SK-N-SH (cell line): ENCODE measurements at regions not wholly inside any gene's neighbourhood (a gene's known extent, or its start where the extent isn't known, plus 50 kb on each side); places are given as distances from the start of the nearest gene placed in this dataset.

ENCODE experiments used
- CTCF ChIA-PET: fragments of 300-600, 350-600 bp; formaldehyde crosslinking; extraction: SDS; loops from one replicate; lab custom pipeline; 2021; lab: Yijun Ruan, JAX
- POLR2A ChIA-PET: fragments of 350-600 bp; sonication (Branson Sonifier 250); formaldehyde crosslinking; extraction: SDS; loops from one replicate; lab custom pipeline; 2020; ENCODE audit warnings: antibody characterized with exemption, inconsistent platforms; lab: Yijun Ruan, JAX
- DNase-seq: peaks from one replicate; pipeline ENCODE4 v3.0.0; 2012
- H2AFZ ChIP-seq: fragments of 200-600 bp; sonication (generic); 2 replicates; pipeline ENCODE4 v1.8.1; 2016; ENCODE audit warnings: antibody characterized with exemption, mild to moderate bottlenecking, low read depth
- H3F3A ChIP-seq: fragments of 200-600 bp; sonication (generic); replicated peaks from 2 replicates; pipeline ENCODE3; 2016; ENCODE audit warnings: antibody characterized with exemption, mild to moderate bottlenecking; ENCODE audit not compliant: insufficient read depth
- H3K27ac ChIP-seq, 2 experiments: fragments of 200-500 bp in 1 of 2; fragments of 200-600 bp in 1 of 2; sonication (Bioruptor generic) in 1 of 2; sonication (generic), shearing (Covaris generic) in 1 of 2; 2 replicates each; pipeline versions ENCODE4 v1.5.1 to v1.6.1; 2014 to 2016; ENCODE audit warnings: low read depth in 2 of 2, inconsistent platforms in 1 of 2, low read length in 1 of 2, mild to moderate bottlenecking in 1 of 2, mixed read lengths in 1 of 2
- H3K27me3 ChIP-seq: fragments of 200-600 bp; sonication (generic), shearing (Covaris generic); 2 replicates; pipeline ENCODE4 v1.6.1; 2016; ENCODE audit warnings: mixed run types; ENCODE audit not compliant: insufficient read depth
- H3K36me3 ChIP-seq, 2 experiments: fragments of 200-500 bp in 1 of 2; fragments of 200-600 bp in 1 of 2; sonication (Bioruptor generic) in 1 of 2; sonication (generic) in 1 of 2; replicated peaks in 1 of 2; 2 replicates each; pipeline versions ENCODE3 to v1.5.1; 2014 to 2016; ENCODE audit warnings: low read length in 1 of 2, mild to moderate bottlenecking in 1 of 2; ENCODE audit not compliant: insufficient read depth in 2 of 2, control insufficient read depth in 1 of 2
- H3K4me1 ChIP-seq, 2 experiments: fragments of 200-500 bp in 1 of 2; fragments of 200-600 bp in 1 of 2; sonication (Bioruptor generic) in 1 of 2; sonication (generic), shearing (Covaris generic) in 1 of 2; 2 replicates each; pipeline versions ENCODE4 v1.5.1 to v1.6.1; 2014 to 2016; ENCODE audit warnings: low read depth in 1 of 2, low read length in 1 of 2, mixed run types in 1 of 2; ENCODE audit not compliant: insufficient read depth in 2 of 2, control insufficient read depth in 1 of 2
- H3K4me2 ChIP-seq: fragments of 200-600 bp; sonication (generic), shearing (Covaris generic); 2 replicates; pipeline ENCODE4 v1.6.1; 2017; ENCODE audit warnings: mixed run types
- H3K4me3 ChIP-seq, 2 experiments: fragments of 200-500 bp in 1 of 2; fragments of 200-600 bp in 1 of 2; sonication (Bioruptor generic) in 1 of 2; sonication (generic), shearing (Covaris generic) in 1 of 2; 2 replicates each; pipeline versions ENCODE4 v1.5.1 to v1.8.1; 2014 to 2016; ENCODE audit warnings: low read depth in 2 of 2, inconsistent platforms in 1 of 2, low read length in 1 of 2, mild to moderate bottlenecking in 1 of 2, mixed read lengths in 1 of 2, moderate library complexity in 1 of 2
- H3K79me2 ChIP-seq: fragments of 200-600 bp; sonication (generic); 2 replicates; pipeline ENCODE4 v1.8.1; 2017; ENCODE audit warnings: mild to moderate bottlenecking; ENCODE audit not compliant: insufficient read depth
- H3K9ac ChIP-seq: fragments of 200-600 bp; sonication (generic); 2 replicates; pipeline ENCODE4 v1.6.1; 2017; ENCODE audit warnings: mixed run types
- H3K9me2 ChIP-seq: fragments of 200-600 bp; sonication (generic); 2 replicates; pipeline ENCODE4 v1.6.1; 2017; ENCODE audit warnings: mixed run types
- H3K9me3 ChIP-seq: fragments of 200-600 bp; sonication (generic); 2 replicates; pipeline ENCODE4 v1.6.1; 2017; ENCODE audit warnings: mixed run types, mild to moderate bottlenecking, moderate library complexity
- H4K20me1 ChIP-seq: fragments of 200-600 bp; sonication (generic); 2 replicates; pipeline ENCODE4 v1.6.1; 2017; ENCODE audit warnings: mild to moderate bottlenecking, mixed run types; ENCODE audit not compliant: insufficient read depth
- CHD2 ChIP-seq: fragments of 150-350 bp; IDR thresholded peaks from 2 replicates; pipeline ENCODE4 v1.6.1; 2018; ENCODE audit warnings: low read length; ENCODE audit not compliant: partially characterized antibody
- ELF1 ChIP-seq: IDR thresholded peaks from 2 replicates; pipeline ENCODE4 v1.4.0; 2012
- EZH2phosphoT487 ChIP-seq: fragments of 200-600 bp; sonication (generic); IDR thresholded peaks from 2 replicates; pipeline ENCODE4 v1.6.1; 2017; ENCODE audit warnings: low read depth, mixed run types, mild to moderate bottlenecking, antibody characterized with exemption, moderate library complexity, borderline replicate concordance
- FOSL2 ChIP-seq: IDR thresholded peaks from 2 replicates; pipeline ENCODE4 v1.4.0; 2012; ENCODE audit warnings: low read depth, mild to moderate bottlenecking, moderate library complexity, borderline replicate concordance
- FOXJ3 ChIP-seq: sonication (generic); formaldehyde crosslinking; IDR thresholded peaks from 2 replicates; pipeline ENCODE4 v1.5.1; 2020; ENCODE audit warnings: mild to moderate bottlenecking, missing genetic modification reagents
- GABPA ChIP-seq: IDR thresholded peaks from 2 replicates; pipeline ENCODE4 v1.4.0; 2012; ENCODE audit warnings: low read depth, mild to moderate bottlenecking
- JUND ChIP-seq: IDR thresholded peaks from 2 replicates; pipeline ENCODE4 v1.4.0; 2012
- MEF2A ChIP-seq: IDR thresholded peaks from 2 replicates; pipeline ENCODE4 v1.4.0; 2012; ENCODE audit warnings: low read depth, borderline replicate concordance
- NFIC ChIP-seq: IDR thresholded peaks from 2 replicates; pipeline ENCODE4 v1.4.0; 2012; ENCODE audit warnings: borderline replicate concordance
- NRF1 ChIP-seq: IDR thresholded peaks from 2 replicates; pipeline ENCODE4 v1.6.1; 2012; ENCODE audit warnings: low read depth, mild to moderate bottlenecking, low read length
- POLR2AphosphoS5 ChIP-seq: IDR thresholded peaks from 2 replicates; pipeline ENCODE4 v1.6.1; 2012; ENCODE audit warnings: low read depth, low read length
- RFX5 ChIP-seq: IDR thresholded peaks from 2 replicates; pipeline ENCODE4 v1.6.1; 2012; ENCODE audit warnings: mild to moderate bottlenecking, improper control_type of control experiment, low read length
- RXRA ChIP-seq: IDR thresholded peaks from 2 replicates; pipeline ENCODE4 v1.4.0; 2012; ENCODE audit warnings: low read depth, mild to moderate bottlenecking, borderline replicate concordance
- TAF1 ChIP-seq: IDR thresholded peaks from 2 replicates; pipeline ENCODE4 v1.6.1; 2012; ENCODE audit warnings: low read depth, mild to moderate bottlenecking, low read length, moderate library complexity, borderline replicate concordance
- TCF12 ChIP-seq: IDR thresholded peaks from 2 replicates; pipeline ENCODE4 v1.4.0; 2012
- WGBS: methylation state at CpG from one replicate; pipeline ENCODE4 v1.1.6; 2017; ENCODE audit warnings: low lambda C conversion rate; 5-methylcytosine and 5-hydroxymethylcytosine counted together
- TF ChIP-seq, protein P1 (sequence below): fragments of 150-350 bp; IDR thresholded peaks from 2 replicates; pipeline ENCODE4 v1.6.1; 2017; ENCODE audit warnings: antibody characterized with exemption, low read length, low read depth, borderline replicate concordance
- TF ChIP-seq, protein P2 (sequence below): IDR thresholded peaks from 2 replicates; pipeline ENCODE4 v1.4.0; 2012; ENCODE audit warnings: low read depth, borderline replicate concordance
- TF ChIP-seq, protein P3 (sequence below): IDR thresholded peaks from 2 replicates; pipeline ENCODE4 v1.4.0; 2012; ENCODE audit warnings: low read depth
- TF ChIP-seq, protein P4 (sequence below): fragments of 150-350 bp; IDR thresholded peaks from 2 replicates; pipeline ENCODE4 v1.6.1; 2016; ENCODE audit warnings: mild to moderate bottlenecking, low read depth, low read length

DNA sequence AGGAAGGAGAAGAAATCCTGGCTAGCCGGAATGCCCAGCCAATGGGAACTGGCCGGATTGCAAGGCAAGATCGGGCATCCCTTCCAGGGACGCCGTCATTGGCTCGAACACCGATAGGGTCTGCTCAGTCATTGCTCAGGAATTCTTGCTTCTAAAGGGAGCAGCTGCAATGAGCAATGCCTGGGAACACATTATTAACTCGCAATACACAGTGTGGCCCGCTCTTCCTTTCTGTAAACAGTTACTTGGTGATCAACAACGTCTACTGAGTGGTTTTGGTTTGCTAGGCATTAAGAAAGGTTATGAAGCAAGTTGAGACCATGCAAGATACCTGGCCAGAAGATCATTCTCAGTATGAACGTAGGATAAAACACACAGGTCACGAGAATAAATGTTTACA is 165.4 kb upstream of the CITED2 start:
- Histone ChIP-seq H3K9me2 (no peaks in the 10 kb centered on the region), H4K20me1 (no peaks in the 10 kb centered on the region), H3K27ac (peak overlapping the region; percentile 77 to 80; a peak in 3 of 4 replicates), H3K4me3 (no peak overlapping the region), H3K27me3 (no peaks in the 10 kb centered on the region), H3K36me3 (no peaks in the 10 kb centered on the region), H2AFZ (peak overlapping the region; percentile 67), H3K79me2 (no peaks in the 10 kb centered on the region), H3K9me3 (no peaks in the 10 kb centered on the region), H3K4me1 (peaks cover 0 to 16% of the 10 kb centered on the region in 2 experiments; a peak in 2 of 4 replicates), H3F3A (peaks cover 4% of the 10 kb centered on the region), H3K9ac (peak overlapping the region; percentile 46; the same call in 1 of the 2 replicates), H3K4me2 (no peak overlapping the region)
- WGBS, result 25% methylated on average over 12 of the region's 12 CpGs
- ChIA-PET POLR2A (no interaction called here), CTCF (no interaction called here)
- peak; percentile 6 for DNase-seq
- TF ChIP-seq RXRA (no peak), TCF12 (peak; percentile 52), EZH2phosphoT487 (no peak), JUND (peak; percentile 50), FOSL2 (peak; percentile 58; the same call in 1 of the 2 replicates), NFIC (peak; percentile 15; the same call in 1 of the 2 replicates), RFX5 (no peak), POLR2AphosphoS5 (peak; percentile 40; the same call in 1 of the 2 replicates), CHD2 (no peak)
- TF ChIP-seq, protein P1, sequence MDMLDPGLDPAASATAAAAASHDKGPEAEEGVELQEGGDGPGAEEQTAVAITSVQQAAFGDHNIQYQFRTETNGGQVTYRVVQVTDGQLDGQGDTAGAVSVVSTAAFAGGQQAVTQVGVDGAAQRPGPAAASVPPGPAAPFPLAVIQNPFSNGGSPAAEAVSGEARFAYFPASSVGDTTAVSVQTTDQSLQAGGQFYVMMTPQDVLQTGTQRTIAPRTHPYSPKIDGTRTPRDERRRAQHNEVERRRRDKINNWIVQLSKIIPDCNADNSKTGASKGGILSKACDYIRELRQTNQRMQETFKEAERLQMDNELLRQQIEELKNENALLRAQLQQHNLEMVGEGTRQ, result no peak
- TF ChIP-seq, protein P2, sequence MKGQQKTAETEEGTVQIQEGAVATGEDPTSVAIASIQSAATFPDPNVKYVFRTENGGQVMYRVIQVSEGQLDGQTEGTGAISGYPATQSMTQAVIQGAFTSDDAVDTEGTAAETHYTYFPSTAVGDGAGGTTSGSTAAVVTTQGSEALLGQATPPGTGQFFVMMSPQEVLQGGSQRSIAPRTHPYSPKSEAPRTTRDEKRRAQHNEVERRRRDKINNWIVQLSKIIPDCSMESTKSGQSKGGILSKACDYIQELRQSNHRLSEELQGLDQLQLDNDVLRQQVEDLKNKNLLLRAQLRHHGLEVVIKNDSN, result no peak
- TF ChIP-seq, protein P3, sequence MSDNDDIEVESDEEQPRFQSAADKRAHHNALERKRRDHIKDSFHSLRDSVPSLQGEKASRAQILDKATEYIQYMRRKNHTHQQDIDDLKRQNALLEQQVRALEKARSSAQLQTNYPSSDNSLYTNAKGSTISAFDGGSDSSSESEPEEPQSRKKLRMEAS, result peak; percentile 53

DNA sequence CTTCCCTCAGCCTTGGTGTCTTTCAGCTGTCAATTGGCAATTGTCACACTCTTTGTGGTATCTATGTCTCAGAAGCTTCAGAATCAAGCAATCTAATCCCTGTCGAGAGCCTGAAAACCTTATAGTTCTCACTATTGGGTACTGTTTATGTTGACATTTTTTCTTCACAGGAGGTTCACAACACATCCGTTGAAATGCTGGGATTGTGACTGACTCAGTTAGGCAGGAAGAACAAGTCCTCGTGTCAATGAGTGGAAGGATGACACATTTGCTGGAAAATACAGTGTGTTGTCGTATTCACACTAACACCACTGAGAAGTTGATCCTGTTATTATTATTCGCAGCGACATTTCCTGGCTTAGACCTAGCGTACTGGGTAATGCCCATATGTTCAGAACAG is 163.9 kb upstream of the CITED2 start:
- Histone ChIP-seq H3F3A (peaks cover 15% of the 10 kb centered on the region), H3K9me2 (no peaks in the 10 kb centered on the region), H3K9ac (no peak overlapping the region), H3K4me1 (peaks cover 0 to 27% of the 10 kb centered on the region in 2 experiments; a peak in 3 of 4 replicates), H3K4me2 (no peak overlapping the region), H3K27me3 (no peaks in the 10 kb centered on the region), H4K20me1 (no peaks in the 10 kb centered on the region), H2AFZ (no peak overlapping the region), H3K27ac (no peak overlapping the region), H3K36me3 (no peaks in the 10 kb centered on the region), H3K79me2 (no peaks in the 10 kb centered on the region; the same call in 1 of the 2 replicates), H3K9me3 (no peaks in the 10 kb centered on the region)
- WGBS, result 72% methylated on average over 7 of the region's 7 CpGs
- ChIA-PET CTCF (no interaction called here), POLR2A (no interaction called here)
- TF ChIP-seq, protein P2, result no peak
- TF ChIP-seq GABPA, result no peak
- no peak for TF ChIP-seq MEF2A
- no peak for TF ChIP-seq ELF1
- TF ChIP-seq, protein P4, sequence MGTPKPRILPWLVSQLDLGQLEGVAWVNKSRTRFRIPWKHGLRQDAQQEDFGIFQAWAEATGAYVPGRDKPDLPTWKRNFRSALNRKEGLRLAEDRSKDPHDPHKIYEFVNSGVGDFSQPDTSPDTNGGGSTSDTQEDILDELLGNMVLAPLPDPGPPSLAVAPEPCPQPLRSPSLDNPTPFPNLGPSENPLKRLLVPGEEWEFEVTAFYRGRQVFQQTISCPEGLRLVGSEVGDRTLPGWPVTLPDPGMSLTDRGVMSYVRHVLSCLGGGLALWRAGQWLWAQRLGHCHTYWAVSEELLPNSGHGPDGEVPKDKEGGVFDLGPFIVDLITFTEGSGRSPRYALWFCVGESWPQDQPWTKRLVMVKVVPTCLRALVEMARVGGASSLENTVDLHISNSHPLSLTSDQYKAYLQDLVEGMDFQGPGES, result no peak
- no peak for TF ChIP-seq POLR2AphosphoS5
- no peak for TF ChIP-seq NRF1
- TF ChIP-seq FOXJ3, result no peak
- no peak for TF ChIP-seq TAF1
- TF ChIP-seq, all 33 proteins: peak for 0
- no peak overlapping the region for H3K4me3 ChIP-seq
- no peak for DNase-seq
